Spleen (tissue), 11 donors: ENCODE measurements at regions not wholly inside any gene's neighbourhood (a gene's known extent, or its start where the extent isn't known, plus 50 kb on each side); places are given as distances from the start of the nearest gene placed in this dataset.

Experiments used
- DNase-seq: peaks from one replicate; pipeline ENCODE4 v3.0.0-alpha.2; 2020
- H3K27ac ChIP-seq, 8 donors: fragments of 200-600 bp; sonication (generic) in 7 of 8; 1 replicate in 4 of 8; 2 replicates in 4 of 8; pipeline versions ENCODE4 v1.5.0 to v1.8.0; 2016 to 2021; ENCODE audit warnings: inconsistent platforms in 4 of 8, mild to moderate bottlenecking in 4 of 8, moderate library complexity in 1 of 8
- H3K27me3 ChIP-seq, 7 donors: fragments of 200-600 bp; sonication (generic) in 6 of 7; replicated peaks in 1 of 7; 1 replicate in 4 of 7; 2 replicates in 3 of 7; pipeline versions ENCODE4 v1.5.0 to v1.8.0; 2016 to 2021; ENCODE audit warnings: inconsistent platforms in 3 of 7, mild to moderate bottlenecking in 1 of 7
- H3K36me3 ChIP-seq, 6 donors: fragments of 200-600 bp; sonication (generic) in 5 of 6; 1 replicate in 4 of 6; 2 replicates in 2 of 6; pipeline versions ENCODE4 v1.5.0 to v1.8.0; 2016 to 2021; ENCODE audit warnings: inconsistent platforms in 2 of 6
- H3K4me1 ChIP-seq, 6 donors: fragments of 200-600 bp; sonication (generic) in 5 of 6; 1 replicate in 3 of 6; 2 replicates in 3 of 6; pipeline versions ENCODE4 v1.5.0 to v1.8.0; 2016 to 2021; ENCODE audit warnings: inconsistent platforms in 3 of 6
- H3K4me3 ChIP-seq, 8 donors: fragments of 200-600 bp; sonication (generic) in 7 of 8; 1 replicate in 4 of 8; 2 replicates in 4 of 8; pipeline versions ENCODE4 v1.5.0 to v1.8.0; 2016 to 2021; ENCODE audit warnings: inconsistent platforms in 4 of 8, mild to moderate bottlenecking in 4 of 8, moderate library complexity in 2 of 8
- H3K9me3 ChIP-seq, 8 donors: fragments of 200-600 bp; sonication (generic) in 7 of 8; 1 replicate in 4 of 8; 2 replicates in 4 of 8; pipeline versions ENCODE4 v1.5.0 to v1.8.0; 2016 to 2021; ENCODE audit warnings: inconsistent platforms in 4 of 8
- POLR2A ChIP-seq, 3 donors: fragments of 450-650 bp; IDR thresholded peaks; one replicate each; pipeline ENCODE4 v1.5.1; 2017; ENCODE audit warnings: antibody characterized with exemption in 3 of 3, mild to moderate bottlenecking in 1 of 3
- POLR2AphosphoS5 ChIP-seq, 3 donors: sonication (generic); formaldehyde crosslinking; IDR thresholded peaks; one replicate each; pipeline ENCODE4 v1.5.1; 2017; ENCODE audit warnings: antibody characterized with exemption in 3 of 3
- WGBS, 5 donors: extraction: QIAGEN DNeasy Blood & Tissue Kit in 3 of 5; methylation state at CpG; one replicate each; pipeline versions ENCODE4 v1.1.5 to v1.1.7; 2013 to 2018; 5-methylcytosine and 5-hydroxymethylcytosine counted together
- intact Hi-C: fragments of 100-400 bp; cut with DNase I; formaldehyde crosslinking; loops from one replicate; pipeline ENCODE4 v1.15.0; 2023; ENCODE audit warnings: low total_unique reads
- TF ChIP-seq, protein P1 (sequence below), 11 experiments: fragments of 200-600 bp in 7 of 11; fragments of 450-650 bp in 4 of 11; sonication (generic) in 4 of 11; IDR thresholded peaks in 8 of 11; conservative IDR thresholded peaks in 3 of 11; 1 replicate in 7 of 11; 2 replicates in 4 of 11; pipeline versions ENCODE4 v1.4.0 to v1.8.0; 2016 to 2021; ENCODE audit warnings: antibody characterized with exemption in 11 of 11, inconsistent platforms in 4 of 11, mild to moderate bottlenecking in 1 of 11
- donor health status: healthy with polysubstance abuse.
- donor health status: DM: no; HTN: no; CAD: no; lungs with moderate emphysema.
- donor health status: DM: no; HTN: no; CAD: no.
- donor health status: Bipolar disorder and iron deficiency.
- donor health status: healthy.
- donor health status: DM: no; HTN: no; CAD: no.
- donor health status: DM: yes; HTN: yes; CAD: no.

DNA sequence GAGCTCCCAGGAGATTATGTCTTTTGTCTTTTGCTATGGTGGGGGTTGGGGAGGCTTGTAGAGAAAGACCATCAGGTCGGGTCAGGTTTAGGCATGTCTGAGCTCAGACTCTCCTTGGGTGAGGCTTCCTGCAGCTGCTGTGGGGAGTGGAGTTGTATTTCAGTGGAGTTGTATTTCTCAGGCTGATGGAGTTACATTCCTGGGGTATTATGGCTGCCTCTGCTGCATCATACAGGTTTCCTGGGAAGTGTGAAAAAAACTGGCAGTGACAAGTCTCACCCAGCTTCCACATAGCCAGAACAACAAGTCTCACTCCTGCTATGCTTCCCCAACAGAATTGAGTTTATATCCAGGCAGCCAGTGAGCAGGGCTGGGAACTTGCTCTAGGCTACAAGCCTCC lies 119.3 kb downstream of the VSIG4 start:
- Histone ChIP-seq H3K9me3 (peaks cover 0 to 14% (median 2%) of the 10 kb centered on the region in 8 donors), H3K4me3 (no peak overlapping the region), H3K27me3 (peaks cover 0 to 8% (median 0%) of the 10 kb centered on the region in 7 donors), H3K4me1 (peaks cover 0 to 7% (median 0%) of the 10 kb centered on the region in 6 donors), H3K36me3 (no peaks in the 10 kb centered on the region), H3K27ac (no peak overlapping the region)
- intact Hi-C loops, result no loop called here
- 29 to 86% (median 70%) methylated on average over 1 of the region's 1 CpG for WGBS, 5 donors
- no peak for DNase-seq
- TF ChIP-seq, protein P1, sequence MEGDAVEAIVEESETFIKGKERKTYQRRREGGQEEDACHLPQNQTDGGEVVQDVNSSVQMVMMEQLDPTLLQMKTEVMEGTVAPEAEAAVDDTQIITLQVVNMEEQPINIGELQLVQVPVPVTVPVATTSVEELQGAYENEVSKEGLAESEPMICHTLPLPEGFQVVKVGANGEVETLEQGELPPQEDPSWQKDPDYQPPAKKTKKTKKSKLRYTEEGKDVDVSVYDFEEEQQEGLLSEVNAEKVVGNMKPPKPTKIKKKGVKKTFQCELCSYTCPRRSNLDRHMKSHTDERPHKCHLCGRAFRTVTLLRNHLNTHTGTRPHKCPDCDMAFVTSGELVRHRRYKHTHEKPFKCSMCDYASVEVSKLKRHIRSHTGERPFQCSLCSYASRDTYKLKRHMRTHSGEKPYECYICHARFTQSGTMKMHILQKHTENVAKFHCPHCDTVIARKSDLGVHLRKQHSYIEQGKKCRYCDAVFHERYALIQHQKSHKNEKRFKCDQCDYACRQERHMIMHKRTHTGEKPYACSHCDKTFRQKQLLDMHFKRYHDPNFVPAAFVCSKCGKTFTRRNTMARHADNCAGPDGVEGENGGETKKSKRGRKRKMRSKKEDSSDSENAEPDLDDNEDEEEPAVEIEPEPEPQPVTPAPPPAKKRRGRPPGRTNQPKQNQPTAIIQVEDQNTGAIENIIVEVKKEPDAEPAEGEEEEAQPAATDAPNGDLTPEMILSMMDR (IDR thresholded peaks at IDR 0.05 in 8 of 11, conservative IDR thresholded peaks at IDR 0.05 in 3 of 11), result no peak
- TF ChIP-seq POLR2AphosphoS5 (IDR thresholded peaks at IDR 0.05) (no peak), POLR2A (IDR thresholded peaks at IDR 0.05) (no peak)

- no peak overlapping the region for H3K27ac ChIP-seq
- intact Hi-C loops, result no loop called here
- DNase-seq, result no peak
- WGBS, 5 donors, result 65 to 82% (median 70%) methylated on average over 3 of the region's 3 CpGs
- TF ChIP-seq, protein P1 (IDR thresholded peaks at IDR 0.05 in 8 of 11, conservative IDR thresholded peaks at IDR 0.05 in 3 of 11), result no peak
- no peak for TF ChIP-seq POLR2A (IDR thresholded peaks at IDR 0.05)
- no peak for TF ChIP-seq POLR2AphosphoS5 (IDR thresholded peaks at IDR 0.05)
- no peaks in the 10 kb centered on the region for H3K27me3 ChIP-seq
- H3K36me3 ChIP-seq, result no peaks in the 10 kb centered on the region
- H3K4me1 ChIP-seq, result no peaks in the 10 kb centered on the region
- no peak overlapping the region for H3K4me3 ChIP-seq
- H3K9me3 ChIP-seq, result peaks cover 0 to 11% (median 0%) of the 10 kb centered on the region in 8 donors
Observed at GRCh38 chrX:65910899-65911298, 129.0 kb downstream of the VSIG4 start.

GRCh38 chrX:65903750-65904149 lies 136.1 kb downstream of the VSIG4 start:
- TF ChIP-seq, protein P1 (IDR thresholded peaks at IDR 0.05 in 8 of 11, conservative IDR thresholded peaks at IDR 0.05 in 3 of 11), result no peak
- TF ChIP-seq POLR2A (IDR thresholded peaks at IDR 0.05) (no peak), POLR2AphosphoS5 (IDR thresholded peaks at IDR 0.05) (no peak)

DNA sequence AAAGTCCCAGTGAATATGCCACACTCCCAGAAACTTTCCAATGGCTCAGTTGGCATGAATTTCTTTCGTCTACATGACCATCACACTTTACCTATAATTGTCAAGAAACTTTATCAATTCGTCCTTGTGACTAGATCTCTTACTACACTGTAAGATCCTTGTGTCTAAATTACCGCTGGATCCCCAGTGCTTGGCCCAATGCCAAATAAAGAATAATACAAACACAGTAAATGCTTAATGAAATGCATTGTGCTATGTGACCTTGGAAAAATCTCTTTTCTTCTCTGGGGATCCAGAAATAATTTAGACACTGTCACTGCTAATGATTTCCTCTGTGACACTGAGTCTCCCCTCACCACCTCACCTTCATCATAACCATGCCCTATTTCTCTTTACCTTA lies 137.9 kb downstream of the VSIG4 start:
- no peaks in the 10 kb centered on the region for H3K27me3 ChIP-seq
- no peak for TF ChIP-seq POLR2A (IDR thresholded peaks at IDR 0.05)
- TF ChIP-seq POLR2AphosphoS5 (IDR thresholded peaks at IDR 0.05), result no peak
- TF ChIP-seq, protein P1 (IDR thresholded peaks at IDR 0.05 in 8 of 11, conservative IDR thresholded peaks at IDR 0.05 in 3 of 11), result no peak
- WGBS, 5 donors, result 54 to 86% (median 72%) methylated on average over 3 of the region's 3 CpGs
- H3K36me3 ChIP-seq, result no peaks in the 10 kb centered on the region
- no peaks in the 10 kb centered on the region for H3K9me3 ChIP-seq
- H3K4me3 ChIP-seq, result no peak overlapping the region
- no peak overlapping the region for H3K27ac ChIP-seq
- H3K4me1 ChIP-seq, result no peaks in the 10 kb centered on the region
- DNase-seq, result no peak
- intact Hi-C loops, result no loop called here

More at GRCh38 chrX:65903750-65904149, 136.1 kb downstream of the VSIG4 start:
- Histone ChIP-seq H3K36me3 (no peaks in the 10 kb centered on the region), H3K27me3 (no peaks in the 10 kb centered on the region), H3K4me3 (no peak overlapping the region), H3K4me1 (no peaks in the 10 kb centered on the region), H3K9me3 (no peaks in the 10 kb centered on the region), H3K27ac (no peak overlapping the region)
- WGBS, 5 donors, result 52 to 100% (median 63%) methylated on average over 1 of the region's 1 CpG
- intact Hi-C loops, result no loop called here
- DNase-seq, result no peak
